ENCODE measurements at regions not wholly inside any gene's neighbourhood (a gene's known extent, or its start where the extent isn't known, plus 50 kb on each side); places are given as distances from the start of the nearest gene placed in this dataset.

GRCh38 chr21:19557046-19557445 is 1153.5 kb upstream of the TMPRSS15 start:
- CTCF ChIA-PET = interaction anchor here (0.6 to 0.7 kb wide), 2 partner anchors 482 to 1414 kb away, joined by 3 read pairs; no protein-coding TSS in a partner anchor
- H3K4me1 Mint-ChIP-seq (ENCODE audit: insufficient read depth, unreplicated experiment) = peaks cover 9% of the 10 kb centered on the region
- H3K36me3 Mint-ChIP-seq (ENCODE audit: insufficient read depth, unreplicated experiment) = no peaks in the 10 kb centered on the region
- no peaks in the 10 kb centered on the region for H3K27me3 Mint-ChIP-seq (ENCODE audit: insufficient read depth, unreplicated experiment)
- H3K9me3 Mint-ChIP-seq (ENCODE audit: unreplicated experiment) = no peaks in the 10 kb centered on the region
- no TSS peak for BruUV-seq (replicated peaks)
- intact Hi-C loops (cut with micrococcal nuclease) = no loop called here
- no peak for DNase-seq (ENCODE audit: unreplicated experiment)
- POLR2A ChIA-PET = interaction anchor here (0.6 kb wide), 2 partner anchors 8 to 187 kb away, joined by 3 read pairs; no protein-coding TSS in a partner anchor
- H3K4me3 Mint-ChIP-seq (ENCODE audit: unreplicated experiment) = no peak overlapping the region
- H3K27ac Mint-ChIP-seq (ENCODE audit: low read depth, unreplicated experiment) = no peak overlapping the region
- TF ChIP-seq, protein P1, sequence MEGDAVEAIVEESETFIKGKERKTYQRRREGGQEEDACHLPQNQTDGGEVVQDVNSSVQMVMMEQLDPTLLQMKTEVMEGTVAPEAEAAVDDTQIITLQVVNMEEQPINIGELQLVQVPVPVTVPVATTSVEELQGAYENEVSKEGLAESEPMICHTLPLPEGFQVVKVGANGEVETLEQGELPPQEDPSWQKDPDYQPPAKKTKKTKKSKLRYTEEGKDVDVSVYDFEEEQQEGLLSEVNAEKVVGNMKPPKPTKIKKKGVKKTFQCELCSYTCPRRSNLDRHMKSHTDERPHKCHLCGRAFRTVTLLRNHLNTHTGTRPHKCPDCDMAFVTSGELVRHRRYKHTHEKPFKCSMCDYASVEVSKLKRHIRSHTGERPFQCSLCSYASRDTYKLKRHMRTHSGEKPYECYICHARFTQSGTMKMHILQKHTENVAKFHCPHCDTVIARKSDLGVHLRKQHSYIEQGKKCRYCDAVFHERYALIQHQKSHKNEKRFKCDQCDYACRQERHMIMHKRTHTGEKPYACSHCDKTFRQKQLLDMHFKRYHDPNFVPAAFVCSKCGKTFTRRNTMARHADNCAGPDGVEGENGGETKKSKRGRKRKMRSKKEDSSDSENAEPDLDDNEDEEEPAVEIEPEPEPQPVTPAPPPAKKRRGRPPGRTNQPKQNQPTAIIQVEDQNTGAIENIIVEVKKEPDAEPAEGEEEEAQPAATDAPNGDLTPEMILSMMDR (IDR thresholded peaks at IDR 0.05; ENCODE audit: unreplicated experiment) = no peak

DNA sequence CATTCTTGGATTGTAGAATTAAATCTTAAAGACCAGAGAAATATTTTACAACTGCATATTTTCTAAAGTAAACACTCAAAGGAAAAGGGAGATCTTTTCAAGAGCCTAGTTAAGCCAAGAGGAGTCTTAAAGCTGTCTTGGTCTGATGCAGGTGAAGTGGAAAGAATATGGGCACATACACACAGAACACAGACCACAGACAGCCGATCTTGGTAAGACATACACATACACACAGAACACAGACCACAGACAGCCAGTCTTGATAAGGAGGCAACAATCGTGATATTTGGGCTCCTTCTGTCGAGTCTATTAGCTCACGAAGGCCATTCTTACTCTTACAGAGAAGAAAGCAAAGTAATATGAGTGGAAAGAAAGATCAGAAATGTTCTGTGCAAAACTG is 1153.9 kb upstream of the TMPRSS15 start:
- no TSS peak for BruUV-seq (replicated peaks)
- no peaks in the 10 kb centered on the region for H3K27me3 Mint-ChIP-seq (ENCODE audit: insufficient read depth, unreplicated experiment)
- H3K4me3 Mint-ChIP-seq (ENCODE audit: unreplicated experiment) = no peak overlapping the region
- intact Hi-C loops (cut with micrococcal nuclease) = no loop called here
- no peaks in the 10 kb centered on the region for H3K36me3 Mint-ChIP-seq (ENCODE audit: insufficient read depth, unreplicated experiment)
- no peaks in the 10 kb centered on the region for H3K9me3 Mint-ChIP-seq (ENCODE audit: unreplicated experiment)
- H3K4me1 Mint-ChIP-seq (ENCODE audit: insufficient read depth, unreplicated experiment) = peaks cover 9% of the 10 kb centered on the region
- no peak for DNase-seq (ENCODE audit: unreplicated experiment)
- TF ChIP-seq, protein P1 (IDR thresholded peaks at IDR 0.05; ENCODE audit: unreplicated experiment) = no peak
- no peak overlapping the region for H3K27ac Mint-ChIP-seq (ENCODE audit: low read depth, unreplicated experiment)
- ChIA-PET POLR2A (interaction anchor here (0.6 to 0.7 kb wide), 2 partner anchors 9 to 1324 kb away, joined by 3 read pairs; no protein-coding TSS in a partner anchor), CTCF (interaction anchor here (0.7 kb wide), 1 partner anchor 1413 kb away, joined by 3 read pairs; no protein-coding TSS in a partner anchor)

DNA sequence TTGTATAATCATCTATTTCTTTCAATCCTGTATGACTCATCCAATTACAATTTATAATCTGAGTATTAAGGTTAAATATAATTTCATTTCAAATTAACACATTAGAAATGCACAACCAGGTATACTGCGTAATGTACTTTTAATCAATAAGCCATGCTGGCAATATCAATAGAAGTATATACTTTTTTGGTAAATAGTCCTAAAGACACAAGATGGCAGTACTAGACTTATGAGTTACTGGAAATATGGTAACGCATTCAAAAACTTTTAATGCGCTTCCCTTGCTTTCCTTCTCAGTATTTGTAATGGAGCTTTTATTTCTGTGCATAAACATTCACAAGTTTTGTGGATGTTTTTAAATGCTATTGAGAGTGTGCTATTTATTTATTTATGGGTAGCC is 1162.0 kb upstream of the TMPRSS15 start:
- no peak overlapping the region for H3K27ac Mint-ChIP-seq (ENCODE audit: low read depth, unreplicated experiment)
- DNase-seq (ENCODE audit: unreplicated experiment) = no peak
- intact Hi-C loops (cut with micrococcal nuclease) = no loop called here
- H3K27me3 Mint-ChIP-seq (ENCODE audit: insufficient read depth, unreplicated experiment) = no peaks in the 10 kb centered on the region
- TF ChIP-seq, protein P1 (IDR thresholded peaks at IDR 0.05; ENCODE audit: unreplicated experiment) = no peak
- no peaks in the 10 kb centered on the region for H3K9me3 Mint-ChIP-seq (ENCODE audit: unreplicated experiment)
- ChIA-PET CTCF (interaction anchor here (1.2 kb wide), 1 partner anchor 878 kb away, joined by 3 read pairs; no protein-coding TSS in a partner anchor), POLR2A (no interaction called here)
- H3K4me3 Mint-ChIP-seq (ENCODE audit: unreplicated experiment) = no peak overlapping the region
- no TSS peak for BruUV-seq (replicated peaks)
- no peaks in the 10 kb centered on the region for H3K4me1 Mint-ChIP-seq (ENCODE audit: insufficient read depth, unreplicated experiment)
- no peaks in the 10 kb centered on the region for H3K36me3 Mint-ChIP-seq (ENCODE audit: insufficient read depth, unreplicated experiment)

DNA sequence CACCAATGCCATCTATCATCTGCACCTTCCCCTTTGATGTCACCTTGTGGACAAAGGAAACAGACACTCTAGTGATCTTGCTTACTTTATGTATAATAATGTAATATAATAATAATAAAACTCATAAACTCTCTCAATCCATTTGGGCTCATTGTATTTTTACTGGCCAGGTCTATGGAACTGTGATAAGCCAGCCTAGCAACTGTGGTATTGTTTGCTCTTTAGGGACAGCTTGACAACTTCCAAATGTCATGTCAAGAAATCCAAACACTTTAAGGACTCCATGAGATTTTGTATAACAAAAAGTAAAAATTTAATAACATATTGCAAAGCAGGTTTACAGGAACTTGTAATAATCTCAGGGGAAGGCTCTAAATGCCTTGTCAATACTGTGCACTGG is 1163.4 kb upstream of the TMPRSS15 start:
- CTCF ChIA-PET = interaction anchor here (0.7 to 1.6 kb wide), 3 partner anchors 12 to 1321 kb away, joined by 3 to 5 read pairs (median 3); no protein-coding TSS in a partner anchor
- no TSS peak for BruUV-seq (replicated peaks)
- Mint-ChIP-seq H3K36me3 (ENCODE audit: insufficient read depth, unreplicated experiment) (no peaks in the 10 kb centered on the region), H3K9me3 (ENCODE audit: unreplicated experiment) (peaks cover under 1% of the 10 kb centered on the region), H3K27ac (ENCODE audit: low read depth, unreplicated experiment) (no peak overlapping the region), H3K4me1 (ENCODE audit: insufficient read depth, unreplicated experiment) (peaks cover 6% of the 10 kb centered on the region), H3K27me3 (ENCODE audit: insufficient read depth, unreplicated experiment) (no peaks in the 10 kb centered on the region), H3K4me3 (ENCODE audit: unreplicated experiment) (no peak overlapping the region)
- TF ChIP-seq, protein P1 (IDR thresholded peaks at IDR 0.05; ENCODE audit: unreplicated experiment) = no peak
- no peak for DNase-seq (ENCODE audit: unreplicated experiment)
- POLR2A ChIA-PET = no interaction called here
- intact Hi-C loops (cut with micrococcal nuclease) = no loop called here
